Endothelial cell of umbilical vein (primary cell): ENCODE measurements at regions not wholly inside any gene's neighbourhood (a gene's known extent, or its start where the extent isn't known, plus 50 kb on each side); places are given as distances from the start of the nearest gene placed in this dataset.

ENCODE experiments used
- BruUV-seq: library from RNA; stranded (reverse); fragments of 400-500 nt; replicated peaks from 2 replicates; lab custom pipeline; 2021; lab: Mats Ljungman, UMichigan
- CTCF ChIA-PET: fragments of 300-600, 350-600 bp; sonication (Branson Sonifier 250); formaldehyde crosslinking; loops from one replicate; lab custom pipeline; 2021; ENCODE audit warnings: antibody characterized with exemption, inconsistent platforms; lab: Charles Lee
- POLR2A ChIA-PET: fragments of 300-600, 350-600 bp; sonication (Branson Sonifier 250); formaldehyde crosslinking; loops from one replicate; lab custom pipeline; 2021; ENCODE audit warnings: antibody characterized with exemption, inconsistent platforms; lab: Charles Lee
- DNase-seq: peaks from one replicate; pipeline ENCODE4 v3.0.0-alpha.2; 2011; ENCODE audit warnings: low read depth, low spot score
- FAIRE-seq: peaks from 2 replicates; lab custom pipeline; 2011; peaks lifted over from hg19 to GRCh38; lab: Jason Lieb, UNC
- H2AFZ ChIP-seq: 2 replicates; pipeline ENCODE4 v1.6.0; 2012; ENCODE audit warnings: low read depth, low read length, control low read depth, inconsistent platforms
- H3K27ac ChIP-seq: 2 replicates; pipeline ENCODE4 v1.5.1; 2011; ENCODE audit warnings: low read depth, mild to moderate bottlenecking, control low read depth, low read length, moderate library complexity; ENCODE audit not compliant: insufficient read depth
- H3K27me3 ChIP-seq, 2 experiments: 2 replicates each; pipeline versions ENCODE4 v1.6.0 to v1.6.1; 2011; ENCODE audit warnings: low read length in 2 of 2, mixed read lengths in 1 of 2; ENCODE audit not compliant: control insufficient read depth in 2 of 2, insufficient read depth in 2 of 2
- H3K36me3 ChIP-seq, 2 experiments: 2 replicates in 1 of 2; 3 replicates in 1 of 2; pipeline ENCODE4 v1.5.1; 2011; ENCODE audit warnings: low read length in 2 of 2, mild to moderate bottlenecking in 1 of 2, moderate library complexity in 1 of 2; ENCODE audit not compliant: control insufficient read depth in 2 of 2, insufficient read depth in 2 of 2; ENCODE audit errors: extremely low read depth in 1 of 2
- H3K4me1 ChIP-seq: 3 replicates; pipeline ENCODE4 v1.5.1; 2011; ENCODE audit warnings: mild to moderate bottlenecking, low read length; ENCODE audit not compliant: control insufficient read depth, insufficient read depth; ENCODE audit errors: extremely low read depth
- H3K4me2 ChIP-seq: 2 replicates; pipeline ENCODE4 v1.6.1; 2011; ENCODE audit warnings: low read length, control low read depth, mixed read lengths; ENCODE audit not compliant: insufficient read depth
- H3K4me3 ChIP-seq, 3 experiments: fragments of 200-600 bp in 1 of 3; sonication (generic), shearing (Covaris generic) in 1 of 3; replicated peaks in 1 of 3; 2 replicates each; pipeline ENCODE4 v1.5.1; 2011 to 2016; ENCODE audit warnings: control low read depth in 3 of 3, low read length in 3 of 3, mild to moderate bottlenecking in 2 of 3, inconsistent platforms in 1 of 3, low read depth in 1 of 3, moderate library complexity in 1 of 3; ENCODE audit not compliant: insufficient read depth in 1 of 3
- H3K79me2 ChIP-seq: 2 replicates; pipeline ENCODE4 v1.6.0; 2012; ENCODE audit warnings: low read length, inconsistent platforms; ENCODE audit not compliant: control insufficient read depth, insufficient read depth
- H3K9ac ChIP-seq: replicated peaks from 2 replicates; pipeline ENCODE3; 2011; ENCODE audit warnings: low read length, control low read depth; ENCODE audit not compliant: insufficient read depth; ENCODE audit errors: extremely low read depth
- H3K9me1 ChIP-seq: replicated peaks from 3 replicates; pipeline ENCODE4 v1.6.0; 2011; ENCODE audit warnings: mild to moderate bottlenecking, low read length; ENCODE audit not compliant: control insufficient read depth, insufficient read depth; ENCODE audit errors: extremely low read depth
- H3K9me3 ChIP-seq: replicated peaks from 2 replicates; pipeline ENCODE4 v1.5.1; 2012; ENCODE audit warnings: low read length, inconsistent platforms; ENCODE audit not compliant: control insufficient read depth, insufficient read depth
- H4K20me1 ChIP-seq: replicated peaks from 2 replicates; pipeline ENCODE3; 2011; ENCODE audit warnings: mild to moderate bottlenecking, low read length; ENCODE audit not compliant: control insufficient read depth, insufficient read depth; ENCODE audit errors: extremely low read depth
- EZH2 ChIP-seq: IDR thresholded peaks from 2 replicates; pipeline ENCODE4 v1.6.1; 2012; ENCODE audit warnings: borderline replicate concordance, low read depth, mild to moderate bottlenecking, moderate library complexity, low read length, inconsistent platforms; ENCODE audit not compliant: severe bottlenecking
- FOS ChIP-seq: IDR thresholded peaks from 2 replicates; pipeline ENCODE4 v1.6.1; 2011; ENCODE audit warnings: mild to moderate bottlenecking, low read length, moderate library complexity, borderline replicate concordance; ENCODE audit not compliant: insufficient read depth
- GATA2 ChIP-seq: IDR thresholded peaks from 2 replicates; pipeline ENCODE4 v1.7.0; 2011; ENCODE audit warnings: low read depth, mild to moderate bottlenecking, moderate library complexity, mixed read lengths, low read length; ENCODE audit not compliant: insufficient read length, insufficient read depth
- JUN ChIP-seq: IDR thresholded peaks from 2 replicates; pipeline ENCODE4 v1.6.1; 2011; ENCODE audit warnings: borderline replicate concordance, low read depth; ENCODE audit not compliant: insufficient read length, insufficient read depth
- MYC ChIP-seq: IDR thresholded peaks from one replicate; pipeline ENCODE4 v1.6.1; 2011; ENCODE audit warnings: mild to moderate bottlenecking, low read depth, low read length
- POLR2A ChIP-seq: IDR thresholded peaks from 2 replicates; pipeline ENCODE4 v1.6.1; 2012; ENCODE audit warnings: low read depth, mild to moderate bottlenecking, control low read depth, low read length
- POLR2AphosphoS5 ChIP-seq: IDR thresholded peaks from 2 replicates; pipeline ENCODE4 v1.6.1; 2012; ENCODE audit warnings: low read depth, mild to moderate bottlenecking, control low read depth, low read length, moderate library complexity; ENCODE audit not compliant: insufficient read depth
- dilution Hi-C: fragments of 300-500 bp; cut with MboI; formaldehyde crosslinking; loops from one replicate; pipeline ENCODE4 v1.15.0; 2019; ENCODE audit warnings: low sequenced_read_pairs; ENCODE audit not compliant: extremely low pct_ligation_motif_present
- intact Hi-C: fragments of 100-400 bp; cut with micrococcal nuclease; formaldehyde crosslinking; loops from one replicate; pipeline ENCODE4 v1.10.0; 2022
- TF ChIP-seq, protein P1 (sequence below), 2 donors: IDR thresholded peaks; 1 replicate in 1 of 2; 2 replicates in 1 of 2; pipeline ENCODE4 v1.5.1; 2011; ENCODE audit warnings: low read length in 2 of 2, mild to moderate bottlenecking in 2 of 2, moderate library complexity in 2 of 2, control low read depth in 1 of 2, inconsistent platforms in 1 of 2, low read depth in 1 of 2; ENCODE audit not compliant: insufficient read depth in 1 of 2; ENCODE audit errors: extremely low read depth in 1 of 2

DNA sequence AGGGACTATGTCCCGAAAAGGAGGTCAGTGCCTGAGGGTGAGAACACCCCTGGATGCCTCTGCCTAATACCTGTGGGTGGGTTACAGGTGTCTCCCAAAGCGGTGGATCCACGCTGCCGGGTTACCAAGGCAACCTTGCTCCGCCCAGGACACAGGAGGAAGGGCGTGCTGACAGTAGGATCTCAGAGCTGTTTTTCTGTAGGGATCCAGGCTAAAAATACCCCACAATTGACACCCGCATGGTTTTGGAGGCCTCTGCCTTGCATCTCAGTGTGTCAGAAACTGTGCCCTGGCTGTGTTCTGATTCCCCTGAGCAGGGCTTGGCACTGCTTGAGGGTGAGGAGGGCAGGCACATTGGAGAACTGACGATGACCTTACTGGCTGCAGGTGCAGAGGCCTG is 118.0 kb downstream of the IER5 start:
- ChIA-PET CTCF (interaction anchor here (0.6 kb wide), 1 partner anchor 148 kb away, joined by 3 read pairs; no protein-coding TSS in a partner anchor), POLR2A (no interaction called here)
- Histone ChIP-seq H4K20me1 (no peaks in the 10 kb centered on the region), H3K27me3 (no peaks in the 10 kb centered on the region), H3K4me2 (no peak overlapping the region), H3K9me3 (no peaks in the 10 kb centered on the region), H3K9ac (no peak overlapping the region), H3K36me3 (no peaks in the 10 kb centered on the region), H3K27ac (no peak overlapping the region), H3K9me1 (no peaks in the 10 kb centered on the region), H2AFZ (no peak overlapping the region), H3K79me2 (no peaks in the 10 kb centered on the region), H3K4me1 (no peaks in the 10 kb centered on the region), H3K4me3 (no peak overlapping the region)
- BruUV-seq = no TSS peak
- no peak for TF ChIP-seq JUN
- TF ChIP-seq MYC = no peak
- TF ChIP-seq, protein P1, sequence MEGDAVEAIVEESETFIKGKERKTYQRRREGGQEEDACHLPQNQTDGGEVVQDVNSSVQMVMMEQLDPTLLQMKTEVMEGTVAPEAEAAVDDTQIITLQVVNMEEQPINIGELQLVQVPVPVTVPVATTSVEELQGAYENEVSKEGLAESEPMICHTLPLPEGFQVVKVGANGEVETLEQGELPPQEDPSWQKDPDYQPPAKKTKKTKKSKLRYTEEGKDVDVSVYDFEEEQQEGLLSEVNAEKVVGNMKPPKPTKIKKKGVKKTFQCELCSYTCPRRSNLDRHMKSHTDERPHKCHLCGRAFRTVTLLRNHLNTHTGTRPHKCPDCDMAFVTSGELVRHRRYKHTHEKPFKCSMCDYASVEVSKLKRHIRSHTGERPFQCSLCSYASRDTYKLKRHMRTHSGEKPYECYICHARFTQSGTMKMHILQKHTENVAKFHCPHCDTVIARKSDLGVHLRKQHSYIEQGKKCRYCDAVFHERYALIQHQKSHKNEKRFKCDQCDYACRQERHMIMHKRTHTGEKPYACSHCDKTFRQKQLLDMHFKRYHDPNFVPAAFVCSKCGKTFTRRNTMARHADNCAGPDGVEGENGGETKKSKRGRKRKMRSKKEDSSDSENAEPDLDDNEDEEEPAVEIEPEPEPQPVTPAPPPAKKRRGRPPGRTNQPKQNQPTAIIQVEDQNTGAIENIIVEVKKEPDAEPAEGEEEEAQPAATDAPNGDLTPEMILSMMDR (IDR thresholded peaks at IDR 0.05; ENCODE audit: extremely low read depth in 1 of 2, insufficient read depth in 1 of 2, low read depth in 1 of 2, low read length in 2 of 2) = no peak
- TF ChIP-seq FOS = no peak
- TF ChIP-seq EZH2 = no peak
- no peak for TF ChIP-seq POLR2A
- TF ChIP-seq GATA2 = no peak
- no peak for TF ChIP-seq POLR2AphosphoS5
- dilution Hi-C loops = loop anchor here (25.0 kb wide), 1 partner anchor 206 kb away; no protein-coding TSS in a partner anchor
- no peak for DNase-seq
- FAIRE-seq = no peak
- intact Hi-C loops = no loop called here
